ENCODE measurements at regions not wholly inside any gene's neighbourhood (a gene's known extent, or its start where the extent isn't known, plus 50 kb on each side); places are given as distances from the start of the nearest gene placed in this dataset.

- Mint-ChIP-seq H3K4me1 (peaks cover 4% of the 10 kb centered on the region), H3K27me3 (ENCODE audit: low read depth) (no peaks in the 10 kb centered on the region), H3K9me3 (no peaks in the 10 kb centered on the region), H3K27ac (ENCODE audit: unreplicated experiment) (no peak overlapping the region), H3K4me3 (no peak overlapping the region), H3K36me3 (ENCODE audit: low read depth) (no peaks in the 10 kb centered on the region)
- no peak for DNase-seq (ENCODE audit: low read depth, low spot score)
- TF ChIP-seq, protein P1, sequence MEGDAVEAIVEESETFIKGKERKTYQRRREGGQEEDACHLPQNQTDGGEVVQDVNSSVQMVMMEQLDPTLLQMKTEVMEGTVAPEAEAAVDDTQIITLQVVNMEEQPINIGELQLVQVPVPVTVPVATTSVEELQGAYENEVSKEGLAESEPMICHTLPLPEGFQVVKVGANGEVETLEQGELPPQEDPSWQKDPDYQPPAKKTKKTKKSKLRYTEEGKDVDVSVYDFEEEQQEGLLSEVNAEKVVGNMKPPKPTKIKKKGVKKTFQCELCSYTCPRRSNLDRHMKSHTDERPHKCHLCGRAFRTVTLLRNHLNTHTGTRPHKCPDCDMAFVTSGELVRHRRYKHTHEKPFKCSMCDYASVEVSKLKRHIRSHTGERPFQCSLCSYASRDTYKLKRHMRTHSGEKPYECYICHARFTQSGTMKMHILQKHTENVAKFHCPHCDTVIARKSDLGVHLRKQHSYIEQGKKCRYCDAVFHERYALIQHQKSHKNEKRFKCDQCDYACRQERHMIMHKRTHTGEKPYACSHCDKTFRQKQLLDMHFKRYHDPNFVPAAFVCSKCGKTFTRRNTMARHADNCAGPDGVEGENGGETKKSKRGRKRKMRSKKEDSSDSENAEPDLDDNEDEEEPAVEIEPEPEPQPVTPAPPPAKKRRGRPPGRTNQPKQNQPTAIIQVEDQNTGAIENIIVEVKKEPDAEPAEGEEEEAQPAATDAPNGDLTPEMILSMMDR (conservative IDR thresholded peaks at IDR 0.05), result no peak
Observed at GRCh38 chr11:11220786-11221185, 132.3 kb downstream of the CSNK2A3 start.

DNA sequence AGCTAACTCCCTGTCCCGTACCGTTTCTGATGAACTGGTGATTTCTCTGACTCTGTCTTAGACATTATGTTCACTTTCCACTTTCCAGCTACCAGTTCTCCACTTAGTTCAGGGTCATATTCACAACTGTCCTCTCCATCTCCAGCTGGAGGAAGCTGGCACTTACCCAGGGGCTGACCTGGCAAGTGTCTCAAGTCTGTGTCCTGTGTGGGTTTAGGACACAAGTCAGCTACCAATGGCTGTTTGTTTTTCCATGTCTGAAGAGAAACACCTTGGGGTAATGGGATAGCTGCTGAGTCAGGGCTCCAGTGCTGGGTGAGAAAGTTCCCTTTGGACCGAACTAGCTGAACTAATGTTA, 134.4 kb downstream of the CSNK2A3 start:
- Mint-ChIP-seq H3K4me1 (peaks cover 10% of the 10 kb centered on the region), H3K27me3 (ENCODE audit: low read depth) (no peaks in the 10 kb centered on the region), H3K36me3 (ENCODE audit: low read depth) (no peaks in the 10 kb centered on the region), H3K27ac (ENCODE audit: unreplicated experiment) (no peak overlapping the region), H3K9me3 (no peaks in the 10 kb centered on the region), H3K4me3 (no peak overlapping the region)
- TF ChIP-seq, protein P1 (conservative IDR thresholded peaks at IDR 0.05), result no peak
- DNase-seq (ENCODE audit: low read depth, low spot score), result no peak

DNA sequence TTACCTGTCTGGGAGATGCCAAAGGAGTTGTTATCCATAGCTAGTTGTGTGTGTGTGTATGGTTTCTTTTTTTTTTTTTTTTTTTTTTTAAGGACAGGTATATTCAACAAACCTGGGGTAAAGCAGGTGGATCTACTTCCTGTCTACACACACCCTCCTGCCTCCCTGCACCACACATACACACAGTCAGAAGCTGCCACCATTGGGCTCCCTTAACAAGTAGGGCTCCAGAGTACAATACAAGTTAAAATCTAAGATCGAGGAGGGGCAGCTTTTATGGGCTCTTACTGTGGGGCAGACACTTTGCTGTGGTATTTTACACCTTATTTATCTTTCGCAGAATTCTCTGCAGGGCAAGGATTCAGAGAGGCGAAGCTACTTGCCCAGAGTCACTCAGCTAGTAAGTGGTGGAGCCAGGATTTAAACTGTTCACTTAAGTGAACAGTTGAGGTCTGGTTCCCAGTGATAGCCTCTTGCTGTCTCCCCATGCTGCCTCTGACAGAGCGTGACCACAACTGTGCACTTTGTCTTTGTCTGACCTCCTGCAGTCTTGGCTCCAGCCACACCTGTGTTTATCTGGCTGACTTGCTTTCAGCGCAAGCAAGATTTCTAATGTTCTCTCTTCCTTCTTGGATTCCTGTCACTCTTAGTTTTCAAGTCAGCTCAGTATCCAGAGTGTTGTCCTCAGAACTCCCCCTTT, 135.0 kb downstream of the CSNK2A3 start:
- Mint-ChIP-seq H3K27me3 (ENCODE audit: low read depth) (no peaks in the 10 kb centered on the region), H3K9me3 (no peaks in the 10 kb centered on the region), H3K4me1 (peaks cover 10% of the 10 kb centered on the region), H3K27ac (ENCODE audit: unreplicated experiment) (no peak overlapping the region), H3K4me3 (no peak overlapping the region), H3K36me3 (ENCODE audit: low read depth) (no peaks in the 10 kb centered on the region)
- no peak for DNase-seq (ENCODE audit: low read depth, low spot score)
- TF ChIP-seq, protein P1 (conservative IDR thresholded peaks at IDR 0.05), result no peak

GRCh38 chr11:11217289-11217928, 135.6 kb downstream of the CSNK2A3 start:
- Mint-ChIP-seq H3K4me1 (peaks cover 10% of the 10 kb centered on the region), H3K27me3 (ENCODE audit: low read depth) (no peaks in the 10 kb centered on the region), H3K4me3 (no peak overlapping the region), H3K27ac (ENCODE audit: unreplicated experiment) (no peak overlapping the region), H3K36me3 (ENCODE audit: low read depth) (no peaks in the 10 kb centered on the region), H3K9me3 (no peaks in the 10 kb centered on the region)
- TF ChIP-seq, protein P1 (conservative IDR thresholded peaks at IDR 0.05), result no peak
- DNase-seq (ENCODE audit: low read depth, low spot score), result no peak

GRCh38 chr11:11215944-11216343, 137.1 kb downstream of the CSNK2A3 start:
- no peak overlapping the region for H3K4me3 Mint-ChIP-seq

More at GRCh38 chr11:11215944-11216343, 137.1 kb downstream of the CSNK2A3 start:
- TF ChIP-seq, protein P1 (conservative IDR thresholded peaks at IDR 0.05), result no peak
- Mint-ChIP-seq H3K36me3 (ENCODE audit: low read depth) (no peaks in the 10 kb centered on the region), H3K27ac (ENCODE audit: unreplicated experiment) (peak overlapping the region; percentile 70), H3K4me1 (peaks cover 21% of the 10 kb centered on the region), H3K27me3 (ENCODE audit: low read depth) (no peaks in the 10 kb centered on the region), H3K9me3 (no peaks in the 10 kb centered on the region)
- DNase-seq (ENCODE audit: low read depth, low spot score), result no peak
